KMS-11 (cell line): ENCODE measurements at regions not wholly inside any gene's neighbourhood (a gene's known extent, or its start where the extent isn't known, plus 50 kb on each side); places are given as distances from the start of the nearest gene placed in this dataset.

Source experiments
- H2AFZ ChIP-seq: fragments of 200-600 bp; sonication (generic); 2 replicates; pipeline ENCODE4 v1.6.1; 2016; ENCODE audit warnings: antibody characterized with exemption, mixed run types, low read depth
- H3K27ac ChIP-seq: fragments of 200-600 bp; sonication (generic); 2 replicates; pipeline ENCODE4 v1.6.1; 2016; ENCODE audit warnings: mild to moderate bottlenecking, mixed run types
- H3K27me3 ChIP-seq: fragments of 200-600 bp; sonication (generic); 2 replicates; pipeline ENCODE4 v1.6.1; 2017; ENCODE audit warnings: mild to moderate bottlenecking, low read depth, mixed run types, moderate library complexity; ENCODE audit not compliant: insufficient read depth
- H3K36me3 ChIP-seq: fragments of 200-600 bp; sonication (generic); 2 replicates; pipeline ENCODE4 v1.6.1; 2017; ENCODE audit warnings: mild to moderate bottlenecking, mixed run types; ENCODE audit not compliant: insufficient read depth
- H3K4me1 ChIP-seq: fragments of 200-600 bp; sonication (generic); 2 replicates; pipeline ENCODE4 v1.6.1; 2016; ENCODE audit warnings: mild to moderate bottlenecking, low read depth, mixed run types; ENCODE audit not compliant: poor library complexity, severe bottlenecking
- H3K4me2 ChIP-seq: fragments of 200-600 bp; sonication (generic); 2 replicates; pipeline ENCODE4 v1.7.0; 2016; ENCODE audit warnings: mild to moderate bottlenecking, mixed run types
- H3K4me3 ChIP-seq: fragments of 200-600 bp; sonication (generic); IDR thresholded peaks from 2 replicates; pipeline ENCODE4 v1.6.1; 2017; ENCODE audit warnings: low read depth, low read length, mixed read lengths; ENCODE audit not compliant: insufficient read depth
- H3K79me2 ChIP-seq: fragments of 200-600 bp; sonication (generic); 2 replicates; pipeline ENCODE4 v1.6.1; 2016; ENCODE audit warnings: low read depth, mixed run types; ENCODE audit not compliant: insufficient read depth
- H3K9ac ChIP-seq: fragments of 200-600 bp; sonication (generic); 2 replicates; pipeline ENCODE4 v1.6.1; 2016; ENCODE audit warnings: mild to moderate bottlenecking, mixed run types
- H4K20me1 ChIP-seq: fragments of 200-600 bp; sonication (generic); 2 replicates; pipeline ENCODE4 v1.6.1; 2016; ENCODE audit warnings: mild to moderate bottlenecking, mixed run types; ENCODE audit not compliant: insufficient read depth
- TF ChIP-seq, protein P1 (sequence below): fragments of 200-600 bp; sonication (generic); conservative IDR thresholded peaks from 2 replicates; pipeline ENCODE4 v1.6.1; 2017; ENCODE audit warnings: low read depth, mild to moderate bottlenecking, antibody characterized with exemption, low read length, moderate library complexity, mixed read lengths

DNA sequence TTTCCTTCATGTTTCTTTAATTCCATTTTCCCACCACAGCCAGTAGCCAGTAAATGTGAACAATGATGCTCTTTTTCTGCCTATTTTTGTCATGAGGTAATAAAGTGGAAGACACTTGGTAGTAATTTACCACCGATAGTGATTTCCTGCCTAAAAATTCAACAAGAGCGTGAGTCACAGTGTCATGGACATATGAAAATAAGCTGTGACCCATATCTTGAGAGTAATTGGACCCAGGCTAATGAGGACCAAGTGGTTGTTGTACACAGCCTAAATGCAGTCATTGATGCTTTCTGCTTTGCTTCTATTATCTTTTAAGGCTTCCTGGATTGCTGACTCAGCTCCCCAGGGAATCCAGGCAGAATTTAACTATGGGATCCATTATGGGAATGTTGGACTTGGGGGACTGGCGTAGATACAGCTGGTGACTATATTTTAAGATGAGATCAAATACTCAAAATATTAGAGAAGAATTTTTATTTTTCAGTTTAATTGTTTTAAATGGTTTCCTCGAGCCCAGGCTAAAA, 265.9 kb upstream of the FERMT1 start:
- no peaks in the 10 kb centered on the region for H4K20me1 ChIP-seq
- no peak overlapping the region for H3K9ac ChIP-seq
- no peaks in the 10 kb centered on the region for H3K4me1 ChIP-seq
- TF ChIP-seq, protein P1, sequence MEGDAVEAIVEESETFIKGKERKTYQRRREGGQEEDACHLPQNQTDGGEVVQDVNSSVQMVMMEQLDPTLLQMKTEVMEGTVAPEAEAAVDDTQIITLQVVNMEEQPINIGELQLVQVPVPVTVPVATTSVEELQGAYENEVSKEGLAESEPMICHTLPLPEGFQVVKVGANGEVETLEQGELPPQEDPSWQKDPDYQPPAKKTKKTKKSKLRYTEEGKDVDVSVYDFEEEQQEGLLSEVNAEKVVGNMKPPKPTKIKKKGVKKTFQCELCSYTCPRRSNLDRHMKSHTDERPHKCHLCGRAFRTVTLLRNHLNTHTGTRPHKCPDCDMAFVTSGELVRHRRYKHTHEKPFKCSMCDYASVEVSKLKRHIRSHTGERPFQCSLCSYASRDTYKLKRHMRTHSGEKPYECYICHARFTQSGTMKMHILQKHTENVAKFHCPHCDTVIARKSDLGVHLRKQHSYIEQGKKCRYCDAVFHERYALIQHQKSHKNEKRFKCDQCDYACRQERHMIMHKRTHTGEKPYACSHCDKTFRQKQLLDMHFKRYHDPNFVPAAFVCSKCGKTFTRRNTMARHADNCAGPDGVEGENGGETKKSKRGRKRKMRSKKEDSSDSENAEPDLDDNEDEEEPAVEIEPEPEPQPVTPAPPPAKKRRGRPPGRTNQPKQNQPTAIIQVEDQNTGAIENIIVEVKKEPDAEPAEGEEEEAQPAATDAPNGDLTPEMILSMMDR, result no peak
- no peak overlapping the region for H3K4me3 ChIP-seq
- no peak overlapping the region for H2AFZ ChIP-seq
- H3K4me2 ChIP-seq, result no peak overlapping the region
- no peaks in the 10 kb centered on the region for H3K36me3 ChIP-seq
- no peaks in the 10 kb centered on the region for H3K79me2 ChIP-seq
- H3K27me3 ChIP-seq, result no peaks in the 10 kb centered on the region
- no peak overlapping the region for H3K27ac ChIP-seq

DNA sequence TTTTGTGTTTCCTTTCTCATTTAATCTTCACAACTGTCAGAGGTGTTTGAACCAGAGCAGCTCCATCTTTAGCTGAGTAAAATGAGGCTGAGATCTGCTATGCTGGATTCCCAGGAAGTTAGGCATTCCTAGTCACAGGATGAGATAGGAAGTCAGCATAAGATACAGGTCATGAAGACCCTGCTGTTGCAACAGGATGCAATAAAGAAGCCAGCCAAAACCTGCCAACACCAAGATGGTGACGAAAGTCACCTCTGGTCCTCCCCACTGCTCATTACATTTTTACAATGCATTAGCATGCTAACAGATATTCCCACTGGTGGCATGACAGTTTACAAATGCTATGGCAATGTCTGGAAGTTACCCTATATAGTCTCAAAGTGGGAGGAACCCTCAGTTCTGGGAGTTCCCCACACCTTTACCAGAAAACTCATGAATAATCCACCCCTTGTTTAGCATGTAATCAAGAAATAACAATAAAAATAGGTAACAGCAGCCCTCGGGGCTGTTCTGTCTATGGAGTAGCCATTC, 262.2 kb upstream of the FERMT1 start:
- H3K36me3 ChIP-seq, result no peaks in the 10 kb centered on the region
- H3K4me2 ChIP-seq, result no peak overlapping the region
- H3K27ac ChIP-seq, result no peak overlapping the region
- no peak overlapping the region for H3K4me3 ChIP-seq
- no peaks in the 10 kb centered on the region for H3K27me3 ChIP-seq
- H4K20me1 ChIP-seq, result no peaks in the 10 kb centered on the region
- no peaks in the 10 kb centered on the region for H3K79me2 ChIP-seq
- no peaks in the 10 kb centered on the region for H3K4me1 ChIP-seq
- TF ChIP-seq, protein P1, result no peak
- no peak overlapping the region for H2AFZ ChIP-seq
- no peak overlapping the region for H3K9ac ChIP-seq

DNA sequence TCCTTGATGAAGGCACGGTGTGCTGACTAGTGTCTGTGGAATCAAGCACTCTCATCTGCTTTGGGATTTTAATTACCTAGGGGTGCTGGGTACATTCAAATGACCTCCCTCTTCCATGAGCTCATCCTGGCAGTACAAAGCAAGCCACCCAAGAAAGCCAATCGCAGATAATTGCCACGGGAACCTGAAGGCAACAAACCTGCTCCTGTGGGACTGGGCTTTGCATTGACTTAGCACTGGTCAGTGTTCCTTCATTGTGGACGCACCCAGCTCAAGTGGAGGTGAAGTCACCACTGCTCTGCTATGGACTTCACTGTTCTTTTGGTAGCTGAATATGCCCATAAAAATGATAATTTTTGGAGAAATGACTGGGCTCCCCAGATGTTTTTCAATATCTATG, 261.6 kb upstream of the FERMT1 start:
- Histone ChIP-seq H3K36me3 (no peaks in the 10 kb centered on the region), H3K4me1 (no peaks in the 10 kb centered on the region), H3K79me2 (no peaks in the 10 kb centered on the region), H3K27me3 (no peaks in the 10 kb centered on the region), H3K4me2 (no peak overlapping the region), H3K27ac (no peak overlapping the region), H3K4me3 (no peak overlapping the region), H3K9ac (no peak overlapping the region), H2AFZ (no peak overlapping the region), H4K20me1 (no peaks in the 10 kb centered on the region)
- TF ChIP-seq, protein P1, result no peak

DNA sequence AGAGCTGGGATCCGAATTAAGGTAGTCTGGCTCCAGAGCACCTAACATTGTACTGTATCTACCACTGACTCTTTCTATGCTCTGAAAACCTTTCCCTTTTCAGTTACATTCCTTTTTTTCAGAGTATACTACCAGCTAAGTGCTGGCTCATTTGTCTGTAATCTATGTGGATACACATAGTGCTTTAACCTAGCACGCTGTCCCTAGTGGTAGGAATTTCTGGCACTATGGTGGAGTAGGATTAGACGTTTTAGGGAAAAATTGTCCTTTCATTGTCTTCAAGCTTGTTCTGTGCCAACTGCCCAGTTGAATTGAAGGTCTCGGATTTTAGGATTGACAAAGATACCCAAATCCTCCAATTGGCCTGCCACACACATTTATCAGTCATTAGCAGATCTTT, 259.1 kb upstream of the FERMT1 start:
- no peak overlapping the region for H3K4me3 ChIP-seq
- H2AFZ ChIP-seq, result no peak overlapping the region
- H3K4me2 ChIP-seq, result no peak overlapping the region
- H3K9ac ChIP-seq, result no peak overlapping the region
- no peak overlapping the region for H3K27ac ChIP-seq
- no peaks in the 10 kb centered on the region for H3K4me1 ChIP-seq
- TF ChIP-seq, protein P1, result peak; percentile 35; the same call in 1 of the 2 replicates
- H3K27me3 ChIP-seq, result no peaks in the 10 kb centered on the region
- no peaks in the 10 kb centered on the region for H4K20me1 ChIP-seq
- H3K79me2 ChIP-seq, result no peaks in the 10 kb centered on the region
- no peaks in the 10 kb centered on the region for H3K36me3 ChIP-seq
